ENCODE measurements at regions not wholly inside any gene's neighbourhood (a gene's known extent, or its start where the extent isn't known, plus 50 kb on each side); places are given as distances from the start of the nearest gene placed in this dataset.

DNA sequence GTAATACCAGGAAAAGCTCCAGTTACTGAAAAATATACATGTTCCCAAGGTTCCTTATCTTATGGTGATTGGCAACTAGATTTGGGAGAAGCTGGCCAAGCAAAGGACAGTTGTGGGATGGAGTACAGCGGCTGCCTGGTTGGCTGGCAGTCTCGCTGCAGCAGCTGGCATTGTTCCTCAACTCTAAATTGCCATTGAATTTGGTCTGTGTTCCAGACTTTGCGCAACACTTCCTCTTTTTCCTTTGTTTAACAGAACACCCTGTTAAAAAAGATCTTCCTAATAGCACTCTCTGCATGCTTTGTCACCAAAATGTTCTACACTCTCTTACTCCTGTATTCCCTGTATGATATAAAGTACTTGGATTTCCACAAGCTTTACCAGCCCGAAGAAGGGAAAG is 420.6 kb upstream of the RBMS3 start:
- TF ChIP-seq, protein P1, sequence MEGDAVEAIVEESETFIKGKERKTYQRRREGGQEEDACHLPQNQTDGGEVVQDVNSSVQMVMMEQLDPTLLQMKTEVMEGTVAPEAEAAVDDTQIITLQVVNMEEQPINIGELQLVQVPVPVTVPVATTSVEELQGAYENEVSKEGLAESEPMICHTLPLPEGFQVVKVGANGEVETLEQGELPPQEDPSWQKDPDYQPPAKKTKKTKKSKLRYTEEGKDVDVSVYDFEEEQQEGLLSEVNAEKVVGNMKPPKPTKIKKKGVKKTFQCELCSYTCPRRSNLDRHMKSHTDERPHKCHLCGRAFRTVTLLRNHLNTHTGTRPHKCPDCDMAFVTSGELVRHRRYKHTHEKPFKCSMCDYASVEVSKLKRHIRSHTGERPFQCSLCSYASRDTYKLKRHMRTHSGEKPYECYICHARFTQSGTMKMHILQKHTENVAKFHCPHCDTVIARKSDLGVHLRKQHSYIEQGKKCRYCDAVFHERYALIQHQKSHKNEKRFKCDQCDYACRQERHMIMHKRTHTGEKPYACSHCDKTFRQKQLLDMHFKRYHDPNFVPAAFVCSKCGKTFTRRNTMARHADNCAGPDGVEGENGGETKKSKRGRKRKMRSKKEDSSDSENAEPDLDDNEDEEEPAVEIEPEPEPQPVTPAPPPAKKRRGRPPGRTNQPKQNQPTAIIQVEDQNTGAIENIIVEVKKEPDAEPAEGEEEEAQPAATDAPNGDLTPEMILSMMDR (IDR thresholded peaks at IDR 0.05; ENCODE audit: low read depth, low read length, poor library complexity, severe bottlenecking) = no peak
- no peak for TF ChIP-seq EZH2phosphoT487 (IDR thresholded peaks at IDR 0.05; ENCODE audit: borderline replicate concordance, low read length)

Measured in DOHH2 (cell line).